ENCODE measurements at regions not wholly inside any gene's neighbourhood (a gene's known extent, or its start where the extent isn't known, plus 50 kb on each side); places are given as distances from the start of the nearest gene placed in this dataset.
A peak's percentile ranks its signal among the peaks of the same experiment; 100 is the strongest.

DNA sequence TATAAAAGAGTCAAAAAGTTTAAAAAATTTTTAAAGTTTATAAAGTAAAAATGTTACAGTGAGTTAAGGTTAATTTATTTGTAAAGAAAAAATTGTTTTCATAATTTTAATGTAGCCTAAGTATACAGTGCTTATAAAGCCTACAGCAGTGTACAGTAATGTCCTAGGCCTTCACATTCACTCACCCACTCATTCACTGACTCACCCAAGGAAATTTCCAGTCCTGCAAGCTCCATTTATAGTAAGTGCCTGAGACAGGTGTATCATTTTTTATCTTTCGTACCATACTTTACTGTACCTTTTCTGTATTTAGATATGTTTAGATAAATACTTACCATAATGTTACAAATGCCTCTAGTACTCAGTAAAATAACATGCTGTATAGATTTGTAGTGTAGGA, 269.7 kb upstream of the PHF14 start:
- Histone ChIP-seq H3K4me1 (ENCODE audit: low read depth) (no peaks in the 10 kb centered on the region), H3K27ac (no peak overlapping the region), H3K9me3 (ENCODE audit: low read depth) (no peaks in the 10 kb centered on the region), H3K4me3 (no peak overlapping the region), H3K27me3 (no peaks in the 10 kb centered on the region), H3K36me3 (no peaks in the 10 kb centered on the region)
- DNase-seq (ENCODE audit: low read depth in 1 of 2, low spot score in 1 of 2): no peak
- TF ChIP-seq, protein P1, sequence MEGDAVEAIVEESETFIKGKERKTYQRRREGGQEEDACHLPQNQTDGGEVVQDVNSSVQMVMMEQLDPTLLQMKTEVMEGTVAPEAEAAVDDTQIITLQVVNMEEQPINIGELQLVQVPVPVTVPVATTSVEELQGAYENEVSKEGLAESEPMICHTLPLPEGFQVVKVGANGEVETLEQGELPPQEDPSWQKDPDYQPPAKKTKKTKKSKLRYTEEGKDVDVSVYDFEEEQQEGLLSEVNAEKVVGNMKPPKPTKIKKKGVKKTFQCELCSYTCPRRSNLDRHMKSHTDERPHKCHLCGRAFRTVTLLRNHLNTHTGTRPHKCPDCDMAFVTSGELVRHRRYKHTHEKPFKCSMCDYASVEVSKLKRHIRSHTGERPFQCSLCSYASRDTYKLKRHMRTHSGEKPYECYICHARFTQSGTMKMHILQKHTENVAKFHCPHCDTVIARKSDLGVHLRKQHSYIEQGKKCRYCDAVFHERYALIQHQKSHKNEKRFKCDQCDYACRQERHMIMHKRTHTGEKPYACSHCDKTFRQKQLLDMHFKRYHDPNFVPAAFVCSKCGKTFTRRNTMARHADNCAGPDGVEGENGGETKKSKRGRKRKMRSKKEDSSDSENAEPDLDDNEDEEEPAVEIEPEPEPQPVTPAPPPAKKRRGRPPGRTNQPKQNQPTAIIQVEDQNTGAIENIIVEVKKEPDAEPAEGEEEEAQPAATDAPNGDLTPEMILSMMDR (IDR thresholded peaks at IDR 0.05; ENCODE audit: low read depth, low read length): no peak

DNA sequence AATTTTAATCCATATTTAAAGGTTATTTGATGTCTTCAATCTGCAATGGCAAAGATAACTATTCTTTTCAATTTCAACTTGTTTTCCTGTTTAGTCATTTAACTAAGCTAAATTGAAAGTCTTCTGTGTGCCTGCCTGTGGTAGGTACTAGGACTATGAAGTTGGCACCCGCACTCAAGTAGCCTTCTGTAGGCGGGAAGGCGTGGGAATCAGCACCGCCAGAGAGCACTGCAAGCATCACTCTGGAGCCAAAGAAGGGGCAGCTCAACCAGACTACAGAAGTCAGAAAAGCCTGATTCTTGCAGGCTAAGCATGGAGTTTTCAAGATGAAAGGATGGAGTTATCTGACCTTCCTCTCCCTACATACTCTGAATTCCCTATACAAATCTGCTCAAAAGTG, 269.0 kb upstream of the PHF14 start:
- TF ChIP-seq, protein P1 (IDR thresholded peaks at IDR 0.05; ENCODE audit: low read depth, low read length): no peak
- DNase-seq (ENCODE audit: low read depth in 1 of 2, low spot score in 1 of 2): no peak
- no peaks in the 10 kb centered on the region for H3K4me1 ChIP-seq (ENCODE audit: low read depth)
- H3K27me3 ChIP-seq: no peaks in the 10 kb centered on the region
- H3K36me3 ChIP-seq: no peaks in the 10 kb centered on the region
- H3K27ac ChIP-seq: no peak overlapping the region
- H3K4me3 ChIP-seq: no peak overlapping the region
- no peaks in the 10 kb centered on the region for H3K9me3 ChIP-seq (ENCODE audit: low read depth)

DNA sequence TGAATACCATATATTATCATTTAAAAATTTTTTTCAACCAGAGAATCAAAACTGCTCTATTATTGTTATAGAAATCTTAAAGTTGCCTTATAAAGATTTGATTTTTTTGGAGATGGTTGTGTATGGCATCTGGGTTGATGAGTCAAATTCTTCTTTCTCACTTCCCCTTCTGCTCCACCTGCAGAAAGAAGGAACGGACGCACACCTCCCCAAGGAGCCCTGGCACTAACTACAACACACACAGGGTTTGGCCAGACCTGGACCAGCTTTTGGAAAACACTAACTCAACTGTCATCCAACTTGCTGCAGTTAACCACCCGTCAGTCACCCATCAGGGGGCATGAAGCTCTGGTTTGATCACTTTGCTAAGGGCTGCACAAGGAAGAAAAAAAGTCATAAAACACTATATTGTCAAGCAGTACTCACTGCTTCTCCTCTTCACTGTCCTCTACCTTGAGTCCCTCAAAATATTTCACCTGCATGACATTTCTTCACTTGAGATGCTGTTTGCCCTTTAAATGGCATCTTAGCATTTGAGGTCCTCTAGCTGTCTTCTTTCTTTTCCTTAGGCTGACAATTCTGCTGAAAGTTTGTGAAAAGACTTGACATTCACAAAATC, 266.7 kb upstream of the PHF14 start:
- Histone ChIP-seq H3K27me3 (no peaks in the 10 kb centered on the region), H3K36me3 (no peaks in the 10 kb centered on the region), H3K4me1 (ENCODE audit: low read depth) (no peaks in the 10 kb centered on the region), H3K27ac (no peak overlapping the region), H3K9me3 (ENCODE audit: low read depth) (no peaks in the 10 kb centered on the region), H3K4me3 (no peak overlapping the region)
- TF ChIP-seq, protein P1 (IDR thresholded peaks at IDR 0.05; ENCODE audit: low read depth, low read length): no peak
- no peak for DNase-seq (ENCODE audit: low read depth in 1 of 2, low spot score in 1 of 2)

DNA sequence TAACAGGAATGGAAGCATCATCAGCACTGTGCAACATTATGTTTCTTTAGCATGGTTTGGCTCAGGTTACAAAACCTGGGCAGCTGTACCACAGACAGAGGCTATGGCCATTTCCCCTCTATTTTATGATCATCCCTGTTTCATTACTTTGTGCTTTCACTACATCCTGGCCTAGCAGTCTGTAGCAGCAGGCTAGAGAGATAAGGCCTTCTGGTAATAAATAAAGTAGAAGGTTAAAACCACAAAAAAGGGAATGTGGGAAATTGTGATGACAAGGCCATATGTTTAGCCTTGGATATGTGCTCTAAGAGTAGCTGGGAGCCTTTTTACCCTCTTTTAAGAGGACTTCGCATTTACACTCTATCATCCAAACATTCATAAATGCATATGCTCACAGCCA, 266.2 kb upstream of the PHF14 start:
- DNase-seq (ENCODE audit: low read depth in 1 of 2, low spot score in 1 of 2): no peak

DNA sequence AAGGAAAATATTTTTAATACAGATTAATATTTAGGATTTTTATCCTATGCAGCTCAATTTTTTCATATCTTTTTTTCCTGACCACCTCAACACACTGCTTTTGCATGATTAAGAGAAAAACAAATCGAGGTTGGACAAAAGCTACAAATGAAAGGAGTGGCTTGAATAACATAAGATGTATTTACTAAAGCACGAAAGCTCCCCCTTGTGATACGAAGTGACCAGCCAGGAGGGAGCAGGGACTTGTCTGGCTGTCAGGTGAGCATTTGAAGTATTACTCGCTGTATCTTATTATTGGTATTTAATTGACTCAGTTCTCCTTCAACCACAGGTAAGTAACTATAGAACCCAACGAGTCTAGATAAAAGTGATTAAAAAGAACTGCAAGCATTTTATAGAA, 265.2 kb upstream of the PHF14 start:
- H3K4me3 ChIP-seq: no peak overlapping the region
- H3K27me3 ChIP-seq: no peaks in the 10 kb centered on the region
- TF ChIP-seq, protein P1 (IDR thresholded peaks at IDR 0.05; ENCODE audit: low read depth, low read length): no peak
- no peak overlapping the region for H3K27ac ChIP-seq
- DNase-seq (ENCODE audit: low read depth in 1 of 2, low spot score in 1 of 2): peak in 1 of 2 donors; percentile 45
- no peaks in the 10 kb centered on the region for H3K36me3 ChIP-seq
- H3K4me1 ChIP-seq (ENCODE audit: low read depth): no peaks in the 10 kb centered on the region
- no peaks in the 10 kb centered on the region for H3K9me3 ChIP-seq (ENCODE audit: low read depth)

More for the DNA sequence above, 266.2 kb upstream of the PHF14 start:
- H3K36me3 ChIP-seq: no peaks in the 10 kb centered on the region
- TF ChIP-seq, protein P1 (IDR thresholded peaks at IDR 0.05; ENCODE audit: low read depth, low read length): no peak
- no peak overlapping the region for H3K4me3 ChIP-seq
- H3K27me3 ChIP-seq: no peaks in the 10 kb centered on the region
- no peak overlapping the region for H3K27ac ChIP-seq
- no peaks in the 10 kb centered on the region for H3K9me3 ChIP-seq (ENCODE audit: low read depth)
- H3K4me1 ChIP-seq (ENCODE audit: low read depth): no peaks in the 10 kb centered on the region

Data from cardiac muscle cell (in vitro differentiated cells and primary cell).